A549 (cell line): ENCODE measurements at regions not wholly inside any gene's neighbourhood (a gene's known extent, or its start where the extent isn't known, plus 50 kb on each side); places are given as distances from the start of the nearest gene placed in this dataset.

ENCODE experiments used
- CBX8 ChIP-seq: fragments of 200-600 bp; sonication (generic); IDR thresholded peaks from 2 replicates; pipeline ENCODE4 v1.6.1; 2016
- EHMT2 ChIP-seq: fragments of 200-600 bp; sonication (generic); IDR thresholded peaks from 2 replicates; pipeline ENCODE4 v1.6.1; 2016; ENCODE audit warnings: antibody characterized with exemption, low read depth, mild to moderate bottlenecking, moderate library complexity
- KDM1A ChIP-seq: fragments of 200-600 bp; sonication (generic); IDR thresholded peaks from 2 replicates; pipeline ENCODE4 v1.6.1; 2016; ENCODE audit warnings: low read depth, mild to moderate bottlenecking
- NR3C1 ChIP-seq: fragments of >200 bp; sonication (Bioruptor Twin); formaldehyde crosslinking; IDR thresholded peaks from 3 replicates; pipeline ENCODE4 v1.6.1; 2017
- POLR2A ChIP-seq: IDR thresholded peaks from 2 replicates; pipeline ENCODE4 v1.6.1; 2012; ENCODE audit warnings: mild to moderate bottlenecking, low read length
- RFX5 ChIP-seq: fragments of 450-650 bp; IDR thresholded peaks from 2 replicates; pipeline ENCODE4 v1.7.1; 2014; ENCODE audit warnings: antibody characterized with exemption, mild to moderate bottlenecking, moderate library complexity
- SMC3 ChIP-seq: fragments of >200 bp; sonication (Bioruptor Twin); formaldehyde crosslinking; IDR thresholded peaks from 3 replicates; pipeline ENCODE4 v1.6.1; 2018; ENCODE audit warnings: inconsistent platforms
- SREBF2 ChIP-seq: fragments of 450-650 bp; IDR thresholded peaks from 2 replicates; pipeline ENCODE4 v1.6.1; 2014; ENCODE audit warnings: mild to moderate bottlenecking, moderate library complexity
- TF ChIP-seq, protein P1 (sequence below): fragments of >200 bp; sonication (Bioruptor Twin); formaldehyde crosslinking; IDR thresholded peaks from 3 replicates; pipeline ENCODE4 v1.5.1; 2016
- TF ChIP-seq, protein P2 (sequence below): fragments of >200 bp; sonication (Bioruptor Twin); formaldehyde crosslinking; IDR thresholded peaks from 2 replicates; pipeline ENCODE4 v1.6.1; 2016
- TF ChIP-seq, protein P3 (sequence below): IDR thresholded peaks from 2 replicates; pipeline ENCODE4 v1.6.1; 2012

- TF ChIP-seq KDM1A, result no peak
- TF ChIP-seq, protein P1, sequence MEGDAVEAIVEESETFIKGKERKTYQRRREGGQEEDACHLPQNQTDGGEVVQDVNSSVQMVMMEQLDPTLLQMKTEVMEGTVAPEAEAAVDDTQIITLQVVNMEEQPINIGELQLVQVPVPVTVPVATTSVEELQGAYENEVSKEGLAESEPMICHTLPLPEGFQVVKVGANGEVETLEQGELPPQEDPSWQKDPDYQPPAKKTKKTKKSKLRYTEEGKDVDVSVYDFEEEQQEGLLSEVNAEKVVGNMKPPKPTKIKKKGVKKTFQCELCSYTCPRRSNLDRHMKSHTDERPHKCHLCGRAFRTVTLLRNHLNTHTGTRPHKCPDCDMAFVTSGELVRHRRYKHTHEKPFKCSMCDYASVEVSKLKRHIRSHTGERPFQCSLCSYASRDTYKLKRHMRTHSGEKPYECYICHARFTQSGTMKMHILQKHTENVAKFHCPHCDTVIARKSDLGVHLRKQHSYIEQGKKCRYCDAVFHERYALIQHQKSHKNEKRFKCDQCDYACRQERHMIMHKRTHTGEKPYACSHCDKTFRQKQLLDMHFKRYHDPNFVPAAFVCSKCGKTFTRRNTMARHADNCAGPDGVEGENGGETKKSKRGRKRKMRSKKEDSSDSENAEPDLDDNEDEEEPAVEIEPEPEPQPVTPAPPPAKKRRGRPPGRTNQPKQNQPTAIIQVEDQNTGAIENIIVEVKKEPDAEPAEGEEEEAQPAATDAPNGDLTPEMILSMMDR, result no peak
- no peak for TF ChIP-seq CBX8
- no peak for TF ChIP-seq SMC3
- TF ChIP-seq RFX5, result no peak
- TF ChIP-seq EHMT2, result no peak
- no peak for TF ChIP-seq NR3C1
- TF ChIP-seq, protein P2, sequence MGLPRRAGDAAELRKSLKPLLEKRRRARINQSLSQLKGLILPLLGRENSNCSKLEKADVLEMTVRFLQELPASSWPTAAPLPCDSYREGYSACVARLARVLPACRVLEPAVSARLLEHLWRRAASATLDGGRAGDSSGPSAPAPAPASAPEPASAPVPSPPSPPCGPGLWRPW, result no peak
- TF ChIP-seq, protein P3, sequence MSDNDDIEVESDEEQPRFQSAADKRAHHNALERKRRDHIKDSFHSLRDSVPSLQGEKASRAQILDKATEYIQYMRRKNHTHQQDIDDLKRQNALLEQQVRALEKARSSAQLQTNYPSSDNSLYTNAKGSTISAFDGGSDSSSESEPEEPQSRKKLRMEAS, result no peak
- TF ChIP-seq SREBF2, result no peak
- TF ChIP-seq POLR2A, result no peak
These were observed 381.7 kb upstream of the AMOT start for GRCh38 chrX:113222305-113222704.
